ACC112 (cell line): ENCODE measurements at regions not wholly inside any gene's neighbourhood (a gene's known extent, or its start where the extent isn't known, plus 50 kb on each side); places are given as distances from the start of the nearest gene placed in this dataset.

Experiments
- H2AFZ ChIP-seq: fragments of 200-600 bp; sonication (generic); one replicate; pipeline ENCODE4 v1.6.0; 2017; ENCODE audit warnings: antibody characterized with exemption, low read length; ENCODE audit not compliant: unreplicated experiment
- H3K27ac ChIP-seq: fragments of 200-600 bp; sonication (generic); 2 replicates; pipeline ENCODE4 v1.5.1; 2014; ENCODE audit warnings: low read depth, mild to moderate bottlenecking, antibody characterized with exemption, low read length, moderate library complexity
- H3K27me3 ChIP-seq: fragments of 200-600 bp; sonication (generic); 2 replicates; pipeline ENCODE4 v1.6.1; 2014; ENCODE audit warnings: mild to moderate bottlenecking, antibody characterized with exemption, low read length, moderate library complexity, mixed read lengths; ENCODE audit not compliant: insufficient read depth
- H3K36me3 ChIP-seq: fragments of 200-600 bp; sonication (generic); 2 replicates; pipeline ENCODE4 v1.6.1; 2016; ENCODE audit warnings: mild to moderate bottlenecking, antibody characterized with exemption, low read length, moderate library complexity, mixed read lengths; ENCODE audit not compliant: insufficient read depth
- H3K4me1 ChIP-seq: fragments of 200-600 bp; sonication (generic); one replicate; pipeline ENCODE4 v1.6.1; 2016; ENCODE audit warnings: low read length, mixed read lengths; ENCODE audit not compliant: insufficient read depth, unreplicated experiment, control insufficient read depth
- H3K4me3 ChIP-seq: fragments of 200-600 bp; sonication (generic); 2 replicates; pipeline ENCODE4 v1.5.1; 2014; ENCODE audit warnings: mild to moderate bottlenecking, low read depth, low read length
- H3K79me2 ChIP-seq: fragments of 200-600 bp; sonication (generic); one replicate; pipeline ENCODE4 v1.6.0; 2016; ENCODE audit warnings: low read length; ENCODE audit not compliant: control insufficient read depth, unreplicated experiment, insufficient read depth

DNA sequence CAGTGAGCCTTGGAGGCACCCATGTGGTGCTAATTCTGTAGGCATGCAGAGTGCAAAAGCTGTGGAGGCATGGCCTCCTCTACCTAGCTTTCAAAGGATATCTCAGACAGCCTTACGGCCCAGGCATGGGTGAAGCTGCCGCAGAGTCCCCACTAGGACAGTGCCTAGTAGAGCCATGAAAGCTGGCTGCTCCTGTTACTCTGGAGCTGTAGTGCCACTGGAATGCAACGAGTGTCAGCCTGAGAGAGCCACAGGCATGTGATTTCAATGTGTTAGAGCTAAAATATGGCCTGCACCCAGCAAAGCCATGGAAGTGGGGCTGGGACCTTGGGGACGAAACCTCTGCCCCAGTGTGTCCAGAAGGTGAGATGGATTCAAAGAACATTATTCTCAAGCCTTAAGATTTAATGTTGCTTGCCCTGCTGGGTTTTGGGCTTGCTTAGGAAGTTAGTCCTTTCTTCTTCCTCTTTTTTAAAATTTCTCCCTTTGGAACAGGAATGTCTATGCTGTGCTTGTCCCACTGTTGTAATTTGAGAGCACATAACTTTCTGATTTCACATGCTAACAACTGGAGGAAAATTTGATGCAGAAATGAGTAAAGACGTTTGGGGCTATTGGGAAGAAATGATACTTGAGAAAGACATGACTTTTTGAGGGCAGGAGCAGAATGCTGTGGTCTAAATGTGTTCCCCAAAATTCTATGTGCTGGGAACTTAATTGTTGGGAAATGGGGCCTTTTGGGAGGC lies 298.4 kb downstream of the PSAT1 start:
- no peaks in the 10 kb centered on the region for H3K36me3 ChIP-seq
- no peaks in the 10 kb centered on the region for H3K79me2 ChIP-seq
- H3K4me1 ChIP-seq: peaks cover 23% of the 10 kb centered on the region
- H3K27me3 ChIP-seq: no peaks in the 10 kb centered on the region
- no peak overlapping the region for H3K27ac ChIP-seq
- H2AFZ ChIP-seq: no peak overlapping the region
- no peak overlapping the region for H3K4me3 ChIP-seq

GRCh38 chr9:78596346-78596745 lies 299.4 kb downstream of the PSAT1 start:
- no peak overlapping the region for H3K4me3 ChIP-seq
- peaks cover 17% of the 10 kb centered on the region for H3K4me1 ChIP-seq
- H3K27me3 ChIP-seq: no peaks in the 10 kb centered on the region
- no peak overlapping the region for H3K27ac ChIP-seq
- H3K36me3 ChIP-seq: no peaks in the 10 kb centered on the region
- no peaks in the 10 kb centered on the region for H3K79me2 ChIP-seq
- H2AFZ ChIP-seq: no peak overlapping the region

DNA sequence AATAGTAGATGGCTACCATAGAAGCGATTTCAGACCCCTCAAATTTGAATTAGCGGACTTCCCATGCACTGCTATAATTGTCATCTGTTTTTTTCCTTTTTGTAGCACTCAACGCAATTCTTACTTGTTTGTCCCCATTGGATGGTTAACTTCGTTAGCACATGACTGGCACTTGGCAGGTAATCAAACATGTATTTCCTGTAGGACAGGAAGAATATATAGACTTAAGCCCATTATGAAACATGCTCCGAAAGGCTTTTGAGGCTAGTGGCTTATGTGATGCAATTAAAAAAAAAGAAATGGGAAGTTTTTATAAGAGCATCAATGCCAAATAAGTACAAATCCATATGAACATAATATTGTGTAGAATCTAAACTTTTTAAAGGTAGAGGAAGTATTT lies 301.2 kb downstream of the PSAT1 start:
- Histone ChIP-seq H3K36me3 (no peaks in the 10 kb centered on the region), H3K4me3 (no peak overlapping the region), H3K27me3 (no peaks in the 10 kb centered on the region), H3K27ac (no peak overlapping the region), H3K4me1 (peaks cover 5% of the 10 kb centered on the region), H3K79me2 (no peaks in the 10 kb centered on the region), H2AFZ (no peak overlapping the region)

GRCh38 chr9:78599926-78600325 lies 303.0 kb downstream of the PSAT1 start:
- no peaks in the 10 kb centered on the region for H3K79me2 ChIP-seq

DNA sequence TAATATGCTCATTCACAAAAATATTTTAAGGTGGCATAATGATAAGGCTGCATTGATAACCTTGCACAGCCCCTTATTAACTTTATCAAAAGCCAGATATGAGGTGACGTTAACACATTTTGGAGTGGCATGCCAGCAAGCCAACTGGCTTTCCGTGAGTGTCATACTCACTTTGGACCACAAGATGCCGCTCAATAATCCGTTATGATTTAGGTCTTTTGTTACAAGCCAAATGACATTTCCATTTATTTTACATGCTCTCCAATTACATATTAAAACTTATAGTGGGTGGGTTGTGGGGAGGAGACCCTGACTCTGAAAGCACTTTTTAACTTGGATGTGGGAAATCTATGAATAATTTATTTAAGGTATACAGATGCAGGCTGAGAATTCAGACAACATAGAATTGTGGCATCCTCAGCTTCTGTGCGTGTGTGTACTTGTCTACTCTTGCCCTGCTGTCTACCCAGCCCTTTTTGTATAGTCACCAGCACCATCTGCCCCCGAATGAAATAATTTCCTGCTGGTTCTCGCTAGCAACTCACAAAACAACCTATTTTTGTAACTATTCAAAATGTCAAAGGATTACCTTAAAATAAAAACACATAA lies 305.1 kb downstream of the PSAT1 start:
- no peaks in the 10 kb centered on the region for H3K4me1 ChIP-seq
- H3K36me3 ChIP-seq: no peaks in the 10 kb centered on the region
- H3K79me2 ChIP-seq: no peaks in the 10 kb centered on the region
- peak overlapping the region; percentile 41 for H2AFZ ChIP-seq
- H3K27me3 ChIP-seq: no peaks in the 10 kb centered on the region
- no peak overlapping the region for H3K27ac ChIP-seq
- H3K4me3 ChIP-seq: peak overlapping the region; percentile 23

More at GRCh38 chr9:78599926-78600325, 303.0 kb downstream of the PSAT1 start:
- Histone ChIP-seq H3K36me3 (no peaks in the 10 kb centered on the region), H3K4me1 (no peaks in the 10 kb centered on the region), H2AFZ (no peak overlapping the region), H3K27ac (no peak overlapping the region), H3K27me3 (no peaks in the 10 kb centered on the region), H3K4me3 (no peak overlapping the region)

DNA sequence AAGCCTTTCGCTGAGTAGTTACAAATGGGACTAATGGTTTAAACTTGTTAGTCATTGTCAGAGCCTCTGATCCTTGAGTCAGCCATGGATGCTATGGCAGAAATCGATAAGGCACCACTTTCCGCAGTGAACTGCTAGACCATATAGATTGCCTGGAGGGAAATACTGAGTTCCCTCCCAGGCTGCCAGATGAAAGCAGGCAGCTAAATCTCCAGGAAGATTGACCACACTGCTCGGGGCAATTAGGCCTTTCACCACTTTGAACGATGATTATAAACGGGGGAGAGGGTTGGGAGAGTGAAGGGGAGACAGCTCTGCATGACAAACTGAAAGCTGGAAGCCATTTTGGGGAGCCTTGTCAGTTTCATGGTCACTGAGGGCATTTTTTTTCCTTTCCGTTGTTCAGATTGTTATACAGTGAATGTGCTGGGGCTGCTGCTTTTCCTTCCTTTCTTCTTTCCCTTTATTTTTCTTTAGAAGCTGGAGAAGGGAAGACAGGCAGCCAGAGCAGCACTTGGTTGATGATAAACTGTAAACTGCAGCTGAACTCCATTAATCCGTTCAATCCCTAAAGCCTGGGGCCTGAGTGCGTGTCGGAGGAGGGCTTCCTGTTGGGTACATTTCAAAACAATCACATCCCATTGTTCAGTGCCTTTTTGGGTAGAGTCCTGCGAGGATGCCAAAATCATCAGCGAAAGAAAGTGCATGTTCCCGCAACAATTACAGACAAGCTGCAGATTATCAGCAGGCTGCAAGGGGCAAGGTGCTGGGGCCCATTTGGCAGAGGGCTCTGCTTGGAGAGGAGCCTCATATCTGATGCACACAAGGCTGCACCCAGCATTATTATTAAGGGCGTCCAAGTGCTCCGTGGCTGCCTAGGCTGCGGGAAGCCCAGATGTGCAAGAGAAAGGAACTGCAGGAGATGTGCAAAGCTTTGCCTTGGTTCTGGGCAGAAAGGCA lies 308.4 kb downstream of the PSAT1 start:
- H3K27me3 ChIP-seq: no peaks in the 10 kb centered on the region
- no peak overlapping the region for H3K27ac ChIP-seq
- H3K79me2 ChIP-seq: no peaks in the 10 kb centered on the region
- H2AFZ ChIP-seq: peak overlapping the region; percentile 54
- H3K4me1 ChIP-seq: no peaks in the 10 kb centered on the region
- H3K4me3 ChIP-seq: no peak overlapping the region
- H3K36me3 ChIP-seq: no peaks in the 10 kb centered on the region

GRCh38 chr9:78606001-78606379 lies 309.1 kb downstream of the PSAT1 start:
- Histone ChIP-seq H3K79me2 (no peaks in the 10 kb centered on the region), H2AFZ (no peak overlapping the region), H3K27me3 (no peaks in the 10 kb centered on the region), H3K4me3 (no peak overlapping the region), H3K27ac (no peak overlapping the region), H3K4me1 (no peaks in the 10 kb centered on the region), H3K36me3 (no peaks in the 10 kb centered on the region)

DNA sequence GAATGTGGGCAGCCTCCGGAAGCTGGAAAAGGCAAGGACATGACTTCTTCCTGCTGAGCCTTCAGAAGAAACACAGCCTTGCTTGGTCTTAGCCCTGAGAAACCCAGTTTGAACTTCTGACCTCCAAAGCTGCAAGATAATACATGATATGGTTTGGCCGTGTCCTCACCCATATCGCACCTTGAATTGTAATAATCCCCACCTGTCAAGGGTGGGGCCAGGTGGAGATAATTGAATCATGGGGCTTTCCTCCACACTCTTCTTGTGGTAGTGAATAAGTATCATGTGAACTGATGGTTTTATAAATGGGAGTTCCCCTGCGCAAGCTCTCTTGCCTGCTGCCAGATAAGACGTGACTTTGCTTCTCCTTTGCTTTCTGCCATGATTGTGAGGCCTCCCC lies 310.9 kb downstream of the PSAT1 start:
- Histone ChIP-seq H3K79me2 (no peaks in the 10 kb centered on the region), H3K27me3 (no peaks in the 10 kb centered on the region), H3K4me3 (no peak overlapping the region), H2AFZ (no peak overlapping the region), H3K4me1 (peaks cover 18% of the 10 kb centered on the region), H3K27ac (no peak overlapping the region), H3K36me3 (no peaks in the 10 kb centered on the region)

- H3K4me1 ChIP-seq: peaks cover 22% of the 10 kb centered on the region
- H2AFZ ChIP-seq: no peak overlapping the region
- no peak overlapping the region for H3K27ac ChIP-seq
- no peaks in the 10 kb centered on the region for H3K79me2 ChIP-seq
- no peak overlapping the region for H3K4me3 ChIP-seq
- no peaks in the 10 kb centered on the region for H3K27me3 ChIP-seq
- H3K36me3 ChIP-seq: no peaks in the 10 kb centered on the region
Measured at GRCh38 chr9:78609450-78609849, 312.5 kb downstream of the PSAT1 start.

GRCh38 chr9:78612091-78612490 lies 315.2 kb downstream of the PSAT1 start:
- no peak overlapping the region for H3K4me3 ChIP-seq
- peak overlapping the region; percentile 49 for H3K27ac ChIP-seq
- H3K4me1 ChIP-seq: peaks cover 22% of the 10 kb centered on the region
- H3K36me3 ChIP-seq: no peaks in the 10 kb centered on the region
- peak overlapping the region; percentile 6 for H2AFZ ChIP-seq
- H3K79me2 ChIP-seq: no peaks in the 10 kb centered on the region
- no peaks in the 10 kb centered on the region for H3K27me3 ChIP-seq
